ENCODE measurements at regions not wholly inside any gene's neighbourhood (a gene's known extent, or its start where the extent isn't known, plus 50 kb on each side); places are given as distances from the start of the nearest gene placed in this dataset.
A peak's percentile ranks its signal among the peaks of the same experiment; 100 is the strongest.

- TF ChIP-seq, protein P1, sequence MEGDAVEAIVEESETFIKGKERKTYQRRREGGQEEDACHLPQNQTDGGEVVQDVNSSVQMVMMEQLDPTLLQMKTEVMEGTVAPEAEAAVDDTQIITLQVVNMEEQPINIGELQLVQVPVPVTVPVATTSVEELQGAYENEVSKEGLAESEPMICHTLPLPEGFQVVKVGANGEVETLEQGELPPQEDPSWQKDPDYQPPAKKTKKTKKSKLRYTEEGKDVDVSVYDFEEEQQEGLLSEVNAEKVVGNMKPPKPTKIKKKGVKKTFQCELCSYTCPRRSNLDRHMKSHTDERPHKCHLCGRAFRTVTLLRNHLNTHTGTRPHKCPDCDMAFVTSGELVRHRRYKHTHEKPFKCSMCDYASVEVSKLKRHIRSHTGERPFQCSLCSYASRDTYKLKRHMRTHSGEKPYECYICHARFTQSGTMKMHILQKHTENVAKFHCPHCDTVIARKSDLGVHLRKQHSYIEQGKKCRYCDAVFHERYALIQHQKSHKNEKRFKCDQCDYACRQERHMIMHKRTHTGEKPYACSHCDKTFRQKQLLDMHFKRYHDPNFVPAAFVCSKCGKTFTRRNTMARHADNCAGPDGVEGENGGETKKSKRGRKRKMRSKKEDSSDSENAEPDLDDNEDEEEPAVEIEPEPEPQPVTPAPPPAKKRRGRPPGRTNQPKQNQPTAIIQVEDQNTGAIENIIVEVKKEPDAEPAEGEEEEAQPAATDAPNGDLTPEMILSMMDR (conservative IDR thresholded peaks at IDR 0.05; ENCODE audit: low read depth in 2 of 2): peak in 1 of 2 experiments; percentile 67; a peak in 3 of 4 replicates
- TF ChIP-seq, protein P2, sequence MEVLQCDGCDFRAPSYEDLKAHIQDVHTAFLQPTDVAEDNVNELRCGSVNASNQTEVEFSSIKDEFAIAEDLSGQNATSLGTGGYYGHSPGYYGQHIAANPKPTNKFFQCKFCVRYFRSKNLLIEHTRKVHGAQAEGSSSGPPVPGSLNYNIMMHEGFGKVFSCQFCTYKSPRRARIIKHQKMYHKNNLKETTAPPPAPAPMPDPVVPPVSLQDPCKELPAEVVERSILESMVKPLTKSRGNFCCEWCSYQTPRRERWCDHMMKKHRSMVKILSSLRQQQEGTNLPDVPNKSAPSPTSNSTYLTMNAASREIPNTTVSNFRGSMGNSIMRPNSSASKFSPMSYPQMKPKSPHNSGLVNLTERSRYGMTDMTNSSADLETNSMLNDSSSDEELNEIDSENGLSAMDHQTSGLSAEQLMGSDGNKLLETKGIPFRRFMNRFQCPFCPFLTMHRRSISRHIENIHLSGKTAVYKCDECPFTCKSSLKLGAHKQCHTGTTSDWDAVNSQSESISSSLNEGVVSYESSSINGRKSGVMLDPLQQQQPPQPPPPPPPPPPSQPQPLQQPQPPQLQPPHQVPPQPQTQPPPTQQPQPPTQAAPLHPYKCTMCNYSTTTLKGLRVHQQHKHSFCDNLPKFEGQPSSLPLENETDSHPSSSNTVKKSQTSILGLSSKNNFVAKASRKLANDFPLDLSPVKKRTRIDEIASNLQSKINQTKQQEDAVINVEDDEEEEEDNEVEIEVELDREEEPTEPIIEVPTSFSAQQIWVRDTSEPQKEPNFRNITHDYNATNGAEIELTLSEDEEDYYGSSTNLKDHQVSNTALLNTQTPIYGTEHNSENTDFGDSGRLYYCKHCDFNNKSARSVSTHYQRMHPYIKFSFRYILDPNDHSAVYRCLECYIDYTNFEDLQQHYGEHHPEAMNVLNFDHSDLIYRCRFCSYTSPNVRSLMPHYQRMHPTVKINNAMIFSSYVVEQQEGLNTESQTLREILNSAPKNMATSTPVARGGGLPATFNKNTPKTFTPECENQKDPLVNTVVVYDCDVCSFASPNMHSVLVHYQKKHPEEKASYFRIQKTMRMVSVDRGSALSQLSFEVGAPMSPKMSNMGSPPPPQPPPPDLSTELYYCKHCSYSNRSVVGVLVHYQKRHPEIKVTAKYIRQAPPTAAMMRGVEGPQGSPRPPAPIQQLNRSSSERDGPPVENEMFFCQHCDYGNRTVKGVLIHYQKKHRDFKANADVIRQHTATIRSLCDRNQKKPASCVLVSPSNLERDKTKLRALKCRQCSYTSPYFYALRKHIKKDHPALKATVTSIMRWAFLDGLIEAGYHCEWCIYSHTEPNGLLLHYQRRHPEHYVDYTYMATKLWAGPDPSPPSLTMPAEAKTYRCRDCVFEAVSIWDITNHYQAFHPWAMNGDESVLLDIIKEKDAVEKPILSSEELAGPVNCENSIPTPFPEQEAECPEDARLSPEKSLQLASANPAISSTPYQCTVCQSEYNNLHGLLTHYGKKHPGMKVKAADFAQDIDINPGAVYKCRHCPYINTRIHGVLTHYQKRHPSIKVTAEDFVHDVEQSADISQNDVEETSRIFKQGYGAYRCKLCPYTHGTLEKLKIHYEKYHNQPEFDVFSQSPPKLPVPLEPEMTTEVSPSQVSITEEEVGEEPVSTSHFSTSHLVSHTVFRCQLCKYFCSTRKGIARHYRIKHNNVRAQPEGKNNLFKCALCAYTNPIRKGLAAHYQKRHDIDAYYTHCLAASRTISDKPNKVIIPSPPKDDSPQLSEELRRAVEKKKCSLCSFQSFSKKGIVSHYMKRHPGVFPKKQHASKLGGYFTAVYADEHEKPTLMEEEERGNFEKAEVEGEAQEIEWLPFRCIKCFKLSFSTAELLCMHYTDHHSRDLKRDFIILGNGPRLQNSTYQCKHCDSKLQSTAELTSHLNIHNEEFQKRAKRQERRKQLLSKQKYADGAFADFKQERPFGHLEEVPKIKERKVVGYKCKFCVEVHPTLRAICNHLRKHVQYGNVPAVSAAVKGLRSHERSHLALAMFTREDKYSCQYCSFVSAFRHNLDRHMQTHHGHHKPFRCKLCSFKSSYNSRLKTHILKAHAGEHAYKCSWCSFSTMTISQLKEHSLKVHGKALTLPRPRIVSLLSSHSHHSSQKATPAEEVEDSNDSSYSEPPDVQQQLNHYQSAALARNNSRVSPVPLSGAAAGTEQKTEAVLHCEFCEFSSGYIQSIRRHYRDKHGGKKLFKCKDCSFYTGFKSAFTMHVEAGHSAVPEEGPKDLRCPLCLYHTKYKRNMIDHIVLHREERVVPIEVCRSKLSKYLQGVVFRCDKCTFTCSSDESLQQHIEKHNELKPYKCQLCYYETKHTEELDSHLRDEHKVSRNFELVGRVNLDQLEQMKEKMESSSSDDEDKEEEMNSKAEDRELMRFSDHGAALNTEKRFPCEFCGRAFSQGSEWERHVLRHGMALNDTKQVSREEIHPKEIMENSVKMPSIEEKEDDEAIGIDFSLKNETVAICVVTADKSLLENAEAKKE (CRISPR knock-in tag; IDR thresholded peaks at IDR 0.05): no peak
- TF ChIP-seq POLR2AphosphoS5 (IDR thresholded peaks at IDR 0.05; ENCODE audit: low read depth) (no peak), EZH2 (IDR thresholded peaks at IDR 0.05; ENCODE audit: low read depth, unreplicated experiment) (no peak), REST (IDR thresholded peaks at IDR 0.05; ENCODE audit: unreplicated experiment) (no peak), EZH2phosphoT487 (IDR thresholded peaks at IDR 0.05; ENCODE audit: unreplicated experiment) (no peak), CREB1 (CRISPR knock-in tag; IDR thresholded peaks at IDR 0.05; ENCODE audit: low read depth) (no peak), JUNB (IDR thresholded peaks at IDR 0.05; ENCODE audit: unreplicated experiment) (no peak), NANOG (IDR thresholded peaks at IDR 0.05; ENCODE audit: borderline replicate concordance) (no peak), ZNF331 (CRISPR knock-in tag; IDR thresholded peaks at IDR 0.05; ENCODE audit: low read depth) (no peak), ZNF114 (CRISPR knock-in tag; IDR thresholded peaks at IDR 0.05) (no peak), STAT1 (IDR thresholded peaks at IDR 0.05; ENCODE audit: unreplicated experiment) (no peak)
These were observed 178.3 kb downstream of the ATG4C start for GRCh38 chr1:62962014-62962812.
